ENCODE measurements at regions not wholly inside any gene's neighbourhood (a gene's known extent, or its start where the extent isn't known, plus 50 kb on each side); places are given as distances from the start of the nearest gene placed in this dataset.

- no peaks in the 10 kb centered on the region for H3K36me3 Mint-ChIP-seq (ENCODE audit: low read depth)
- H3K4me3 Mint-ChIP-seq, result no peak overlapping the region
- H3K27me3 Mint-ChIP-seq, result no peaks in the 10 kb centered on the region
- no peaks in the 10 kb centered on the region for H3K4me1 Mint-ChIP-seq
- POLR2A ChIA-PET, result no interaction called here
- intact Hi-C loops (cut with DNase I, micrococcal nuclease), result no loop called here
- H3K27ac Mint-ChIP-seq, result no peak overlapping the region
- CTCF ChIA-PET, result no interaction called here
- ATAC-seq, result no peak
- peaks cover 8% of the 10 kb centered on the region for H3K9me3 Mint-ChIP-seq (ENCODE audit: low read depth)
- no peak for DNase-seq
Observed at GRCh38 chr2:52563151-52563550, 1204.5 kb upstream of the CHAC2 start.

- Mint-ChIP-seq H3K4me3 (no peak overlapping the region), H3K9me3 (ENCODE audit: low read depth) (peaks cover 10% of the 10 kb centered on the region), H3K4me1 (no peaks in the 10 kb centered on the region), H3K36me3 (ENCODE audit: low read depth) (no peaks in the 10 kb centered on the region), H3K27ac (no peak overlapping the region), H3K27me3 (no peaks in the 10 kb centered on the region)
- CTCF ChIA-PET, result interaction anchor here (1.0 kb wide), 1 partner anchor 24 kb away, joined by 3 read pairs; no protein-coding TSS in a partner anchor
- intact Hi-C loops (cut with DNase I, micrococcal nuclease), result no loop called here
- no peak for ATAC-seq
- POLR2A ChIA-PET, result no interaction called here
- DNase-seq, result no peak
Observed at GRCh38 chr2:52558265-52558664, 1209.3 kb upstream of the CHAC2 start.

GRCh38 chr2:52542297-52542696 is 1225.3 kb upstream of the CHAC2 start:
- POLR2A ChIA-PET, result no interaction called here
- no peak for ATAC-seq
- no peak overlapping the region for H3K27ac Mint-ChIP-seq

GRCh38 chr2:52539026-52539970 is 1228.3 kb upstream of the CHAC2 start:
- CTCF ChIA-PET, result no interaction called here
- H3K9me3 Mint-ChIP-seq (ENCODE audit: low read depth), result peaks cover 13% of the 10 kb centered on the region
- H3K4me1 Mint-ChIP-seq, result no peaks in the 10 kb centered on the region
- ATAC-seq (no peak), DNase-seq (no peak)
- H3K4me3 Mint-ChIP-seq, result no peak overlapping the region
- POLR2A ChIA-PET, result no interaction called here
- no peaks in the 10 kb centered on the region for H3K27me3 Mint-ChIP-seq
- intact Hi-C loops (cut with DNase I, micrococcal nuclease), result no loop called here
- no peaks in the 10 kb centered on the region for H3K36me3 Mint-ChIP-seq (ENCODE audit: low read depth)
- H3K27ac Mint-ChIP-seq, result no peak overlapping the region

More at GRCh38 chr2:52542297-52542696, 1225.3 kb upstream of the CHAC2 start:
- Mint-ChIP-seq H3K4me1 (no peaks in the 10 kb centered on the region), H3K9me3 (ENCODE audit: low read depth) (peaks cover 18% of the 10 kb centered on the region), H3K36me3 (ENCODE audit: low read depth) (no peaks in the 10 kb centered on the region), H3K27me3 (no peaks in the 10 kb centered on the region), H3K4me3 (no peak overlapping the region)
- intact Hi-C loops (cut with DNase I, micrococcal nuclease), result no loop called here
- CTCF ChIA-PET, result no interaction called here
- no peak for DNase-seq

DNA sequence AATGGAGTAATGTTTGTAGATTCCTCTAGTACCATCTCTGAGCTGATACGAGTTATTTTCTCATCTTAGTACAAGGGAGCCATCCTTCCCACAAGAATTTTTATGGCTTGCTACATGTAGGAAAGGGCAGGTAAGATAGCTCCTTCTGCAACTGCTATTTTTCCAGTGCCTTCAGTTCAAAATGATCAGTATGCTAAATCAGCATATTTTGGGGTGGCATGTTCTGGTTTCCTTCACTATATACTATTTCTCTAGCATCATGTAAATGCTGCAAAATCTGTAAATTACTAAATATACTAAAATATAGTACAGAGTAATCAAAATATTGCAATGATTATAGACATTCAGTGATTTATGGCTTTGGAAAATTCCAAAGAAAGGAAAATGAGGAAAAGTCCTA is 1230.0 kb upstream of the CHAC2 start:
- Mint-ChIP-seq H3K27me3 (no peaks in the 10 kb centered on the region), H3K9me3 (ENCODE audit: low read depth) (peaks cover 5% of the 10 kb centered on the region), H3K4me1 (no peaks in the 10 kb centered on the region), H3K36me3 (ENCODE audit: low read depth) (no peaks in the 10 kb centered on the region), H3K4me3 (no peak overlapping the region), H3K27ac (no peak overlapping the region)
- intact Hi-C loops (cut with DNase I, micrococcal nuclease), result no loop called here
- CTCF ChIA-PET, result no interaction called here
- no peak for DNase-seq
- no peak for ATAC-seq
- POLR2A ChIA-PET, result no interaction called here

GRCh38 chr2:52536929-52537460 is 1230.6 kb upstream of the CHAC2 start:
- no peak overlapping the region for H3K4me3 Mint-ChIP-seq
- H3K27ac Mint-ChIP-seq, result no peak overlapping the region
- no peaks in the 10 kb centered on the region for H3K27me3 Mint-ChIP-seq
- POLR2A ChIA-PET, result no interaction called here
- H3K4me1 Mint-ChIP-seq, result no peaks in the 10 kb centered on the region
- peaks cover 4% of the 10 kb centered on the region for H3K9me3 Mint-ChIP-seq (ENCODE audit: low read depth)
- intact Hi-C loops (cut with DNase I, micrococcal nuclease), result no loop called here
- DNase-seq, result no peak
- no peak for ATAC-seq
- no peaks in the 10 kb centered on the region for H3K36me3 Mint-ChIP-seq (ENCODE audit: low read depth)
- CTCF ChIA-PET, result no interaction called here

DNA sequence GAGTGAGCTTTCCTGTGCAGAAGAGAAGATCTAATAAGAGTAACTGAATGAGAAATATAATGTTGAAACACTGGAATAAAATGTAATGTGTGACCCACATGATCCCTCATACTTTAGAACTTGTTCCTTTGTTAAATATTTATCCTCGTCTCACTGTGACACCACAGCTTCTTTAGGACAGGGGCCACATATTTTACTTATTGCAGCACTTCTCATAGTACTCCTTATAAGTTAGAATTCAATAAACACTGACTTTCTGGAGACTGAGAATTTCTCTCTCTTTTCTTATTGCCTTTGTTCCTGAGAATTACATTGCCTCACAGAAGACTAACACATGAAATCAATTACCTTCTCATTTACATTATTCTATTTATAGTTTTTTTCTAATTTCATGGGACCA is 1234.6 kb upstream of the CHAC2 start:
- intact Hi-C loops (cut with DNase I, micrococcal nuclease), result no loop called here
- ATAC-seq (no peak), DNase-seq (no peak)
- ChIA-PET CTCF (interaction anchor here (0.7 to 1.1 kb wide), 2 partner anchors 13 to 1822 kb away, joined by 3 read pairs; no protein-coding TSS in a partner anchor), POLR2A (no interaction called here)
- Mint-ChIP-seq H3K4me1 (no peaks in the 10 kb centered on the region), H3K9me3 (ENCODE audit: low read depth) (peaks cover 2% of the 10 kb centered on the region), H3K27me3 (no peaks in the 10 kb centered on the region), H3K4me3 (no peak overlapping the region), H3K36me3 (ENCODE audit: low read depth) (no peaks in the 10 kb centered on the region), H3K27ac (no peak overlapping the region)

DNA sequence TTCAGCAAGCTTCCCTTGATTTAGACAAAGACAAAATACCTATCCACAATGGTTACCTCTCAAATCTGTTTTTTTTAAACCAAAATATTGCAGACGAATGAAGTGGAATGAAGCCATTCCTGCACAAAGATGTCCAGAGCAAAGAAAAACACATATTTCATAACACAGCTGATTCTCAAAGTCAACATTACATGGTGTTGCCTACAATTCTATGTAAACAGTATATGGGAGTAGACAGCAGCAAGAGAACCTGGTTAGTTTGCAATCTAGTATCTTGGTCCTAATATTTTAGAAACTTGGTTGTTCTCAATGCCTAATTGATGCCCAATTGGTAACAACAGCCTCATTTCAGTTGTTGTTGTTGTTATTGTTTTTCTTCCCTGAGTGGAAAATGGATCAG is 1240.9 kb upstream of the CHAC2 start:
- ChIA-PET POLR2A (no interaction called here), CTCF (no interaction called here)
- no peaks in the 10 kb centered on the region for H3K27me3 Mint-ChIP-seq
- no peaks in the 10 kb centered on the region for H3K36me3 Mint-ChIP-seq (ENCODE audit: low read depth)
- H3K4me1 Mint-ChIP-seq, result no peaks in the 10 kb centered on the region
- DNase-seq, result no peak
- no peak for ATAC-seq
- H3K9me3 Mint-ChIP-seq (ENCODE audit: low read depth), result no peaks in the 10 kb centered on the region
- no peak overlapping the region for H3K4me3 Mint-ChIP-seq
- intact Hi-C loops (cut with DNase I, micrococcal nuclease), result no loop called here
- H3K27ac Mint-ChIP-seq, result no peak overlapping the region

- H3K4me3 Mint-ChIP-seq, result no peak overlapping the region
- no peak for ATAC-seq
- ChIA-PET POLR2A (no interaction called here), CTCF (no interaction called here)
- H3K27me3 Mint-ChIP-seq, result no peaks in the 10 kb centered on the region
- H3K9me3 Mint-ChIP-seq (ENCODE audit: low read depth), result peaks cover 2% of the 10 kb centered on the region
- no peaks in the 10 kb centered on the region for H3K4me1 Mint-ChIP-seq
- no peaks in the 10 kb centered on the region for H3K36me3 Mint-ChIP-seq (ENCODE audit: low read depth)
- DNase-seq, result no peak
- H3K27ac Mint-ChIP-seq, result no peak overlapping the region
- intact Hi-C loops (cut with DNase I, micrococcal nuclease), result no loop called here
Observed at GRCh38 chr2:52520644-52521043, 1247.0 kb upstream of the CHAC2 start.

GRCh38 chr2:52518678-52519077 is 1248.9 kb upstream of the CHAC2 start:
- ChIA-PET POLR2A (no interaction called here), CTCF (no interaction called here)
- Mint-ChIP-seq H3K4me1 (no peaks in the 10 kb centered on the region), H3K4me3 (no peak overlapping the region), H3K36me3 (ENCODE audit: low read depth) (no peaks in the 10 kb centered on the region), H3K27ac (no peak overlapping the region), H3K27me3 (no peaks in the 10 kb centered on the region), H3K9me3 (ENCODE audit: low read depth) (peaks cover 2% of the 10 kb centered on the region)
- no peak for ATAC-seq
- intact Hi-C loops (cut with DNase I, micrococcal nuclease), result no loop called here
- no peak for DNase-seq

DNA sequence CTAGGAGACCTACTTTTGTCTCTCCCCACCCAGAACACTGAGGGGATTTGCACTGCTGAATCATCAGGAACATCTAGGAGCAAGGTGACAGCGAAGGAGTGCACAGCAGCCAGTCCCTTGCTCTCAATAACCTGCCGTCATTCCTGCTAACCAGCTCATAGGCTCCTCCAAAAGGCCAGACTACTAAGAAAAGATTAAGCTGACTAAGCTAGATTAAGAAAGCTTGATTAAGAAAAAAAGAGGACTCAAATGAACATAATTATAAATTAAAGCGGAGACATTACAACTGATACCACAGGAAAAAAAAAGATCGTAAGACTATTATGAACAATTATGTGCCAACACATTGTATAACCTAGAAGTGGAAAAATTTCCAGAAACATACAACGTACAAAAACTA is 1254.8 kb upstream of the CHAC2 start:
- H3K36me3 Mint-ChIP-seq (ENCODE audit: low read depth), result no peaks in the 10 kb centered on the region
- DNase-seq (no peak), ATAC-seq (no peak)
- H3K9me3 Mint-ChIP-seq (ENCODE audit: low read depth), result peaks cover 2% of the 10 kb centered on the region
- no peaks in the 10 kb centered on the region for H3K4me1 Mint-ChIP-seq
- no peaks in the 10 kb centered on the region for H3K27me3 Mint-ChIP-seq
- ChIA-PET CTCF (no interaction called here), POLR2A (no interaction called here)
- intact Hi-C loops (cut with DNase I, micrococcal nuclease), result no loop called here
- H3K4me3 Mint-ChIP-seq, result no peak overlapping the region
- H3K27ac Mint-ChIP-seq, result no peak overlapping the region

- ATAC-seq, result no peak
- intact Hi-C loops (cut with DNase I, micrococcal nuclease), result no loop called here
- Mint-ChIP-seq H3K4me1 (no peaks in the 10 kb centered on the region), H3K9me3 (ENCODE audit: low read depth) (no peaks in the 10 kb centered on the region), H3K27me3 (no peaks in the 10 kb centered on the region), H3K4me3 (no peak overlapping the region), H3K36me3 (ENCODE audit: low read depth) (no peaks in the 10 kb centered on the region), H3K27ac (no peak overlapping the region)
- ChIA-PET CTCF (no interaction called here), POLR2A (no interaction called here)
- no peak for DNase-seq
Observed at GRCh38 chr2:52510432-52510831, 1257.2 kb upstream of the CHAC2 start.

Measured in activated CD4-positive, alpha-beta T cell treated with anti-CD3 and anti-CD28 coated beads for 36 hours (primary cell).